GM21529 (cell line): ENCODE measurements at regions not wholly inside any gene's neighbourhood (a gene's known extent, or its start where the extent isn't known, plus 50 kb on each side); places are given as distances from the start of the nearest gene placed in this dataset.
"Not testable (repeated sequence)": the region's sequence is repeated elsewhere in the genome, so short reads cannot be mapped to it uniquely, and the experiment has no call there.

Experiments
- ATAC-seq: cut with Tn5 transposase; IDR thresholded peaks from one replicate; pipeline ENCODE4 v1.9.1; 2021; ENCODE audit not compliant: unreplicated experiment

DNA sequence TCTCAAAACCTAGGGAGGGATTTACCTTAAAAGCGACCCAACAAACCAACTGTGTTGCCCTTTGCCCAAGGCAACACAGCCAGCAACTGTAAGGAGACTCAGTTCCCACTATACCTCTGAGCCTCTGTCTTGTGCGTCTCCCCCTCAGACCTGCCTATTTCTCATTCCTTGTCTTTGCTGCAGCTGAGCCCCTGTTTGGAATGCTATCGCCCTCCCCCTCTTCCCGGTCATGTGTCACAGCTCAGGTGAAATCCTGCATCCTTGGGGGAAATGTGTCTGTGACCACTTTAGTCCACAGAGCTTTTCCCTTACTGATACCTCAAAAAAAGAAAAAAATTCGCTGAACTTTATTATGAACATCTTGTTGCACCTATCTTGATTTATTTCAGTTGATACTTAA lies 52.0 kb upstream of the LRIG1 start:
- no peak for ATAC-seq

DNA sequence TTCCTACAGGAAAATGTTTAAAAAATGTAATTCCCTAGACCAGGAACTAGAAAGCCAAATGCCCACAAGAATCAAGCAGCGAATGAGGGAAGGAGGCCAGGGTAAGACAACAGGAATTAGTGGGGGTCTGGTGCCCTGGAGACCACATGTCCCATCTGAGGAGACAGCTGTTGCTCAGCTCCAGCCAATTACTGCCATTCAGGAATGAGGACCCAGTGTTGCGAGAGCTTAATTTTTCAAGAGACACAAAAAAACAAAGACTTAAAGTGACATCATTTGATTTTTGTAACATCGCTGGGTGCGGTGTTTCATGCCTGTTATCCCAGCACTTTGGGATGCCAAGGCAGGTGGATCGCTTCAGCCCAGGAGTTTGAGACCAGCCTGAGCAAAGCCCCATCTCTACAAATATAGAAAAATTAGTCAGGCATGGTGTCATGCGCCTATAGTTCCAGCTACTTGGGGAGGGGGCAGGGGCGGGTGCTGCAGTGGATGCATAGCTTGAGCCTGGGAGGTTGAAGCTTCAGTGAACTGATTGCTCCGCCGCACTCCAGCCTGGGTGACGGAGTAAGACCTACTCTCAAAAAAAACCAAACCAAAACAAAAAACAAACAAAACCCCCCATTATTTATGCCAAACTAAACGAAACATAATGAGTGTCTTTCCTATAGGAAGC lies 52.8 kb upstream of the LRIG1 start:
- ATAC-seq, result no peak

DNA sequence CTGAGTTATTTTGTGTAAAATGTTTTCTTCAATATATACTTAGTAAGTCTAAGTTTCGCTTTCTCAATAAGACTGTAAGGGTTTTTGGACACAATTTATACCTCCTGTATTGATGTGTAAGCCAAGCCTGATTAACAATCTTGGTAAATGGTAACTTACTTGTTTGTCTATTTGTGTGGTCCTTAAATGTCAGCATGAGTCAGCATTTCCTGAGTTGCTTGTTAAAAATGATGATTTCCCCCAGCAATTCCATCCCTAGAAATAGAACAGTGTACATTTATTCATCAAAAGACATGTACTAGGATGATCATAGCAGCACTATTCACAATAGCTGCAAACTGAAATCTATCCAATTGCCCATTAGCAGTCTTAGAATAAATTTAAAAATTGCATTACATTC lies 53.4 kb upstream of the LRIG1 start:
- ATAC-seq, result no peak

DNA sequence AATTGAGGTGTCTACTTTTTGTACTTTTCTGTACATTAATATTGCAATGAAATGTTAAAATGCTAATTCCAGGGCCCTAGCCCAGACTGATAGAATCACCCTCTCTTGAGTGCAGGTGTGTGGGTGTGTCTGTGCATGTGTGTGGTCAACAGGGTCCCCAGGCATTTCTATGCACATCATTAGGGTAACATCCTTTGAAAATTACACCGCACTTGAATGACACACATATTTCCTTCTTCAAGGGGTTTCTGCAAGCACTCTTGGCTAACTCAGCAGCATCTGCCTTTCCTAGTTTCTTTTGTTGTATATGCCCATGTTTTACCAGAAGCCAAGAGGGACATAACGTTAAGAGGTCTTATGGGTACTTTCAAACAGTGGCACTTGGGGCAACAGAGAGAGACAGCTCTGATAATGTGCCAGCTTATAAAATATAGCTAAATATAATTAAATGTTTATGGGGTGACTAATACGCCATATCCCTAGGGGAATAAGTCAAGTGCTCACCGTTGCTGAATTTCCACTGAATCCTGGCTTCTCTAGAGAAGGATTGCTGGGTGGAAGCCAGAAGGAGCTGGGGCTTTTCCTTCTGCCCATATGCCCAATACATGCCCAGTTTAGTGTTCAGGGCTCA lies 54.5 kb upstream of the LRIG1 start:
- ATAC-seq, result no peak

DNA sequence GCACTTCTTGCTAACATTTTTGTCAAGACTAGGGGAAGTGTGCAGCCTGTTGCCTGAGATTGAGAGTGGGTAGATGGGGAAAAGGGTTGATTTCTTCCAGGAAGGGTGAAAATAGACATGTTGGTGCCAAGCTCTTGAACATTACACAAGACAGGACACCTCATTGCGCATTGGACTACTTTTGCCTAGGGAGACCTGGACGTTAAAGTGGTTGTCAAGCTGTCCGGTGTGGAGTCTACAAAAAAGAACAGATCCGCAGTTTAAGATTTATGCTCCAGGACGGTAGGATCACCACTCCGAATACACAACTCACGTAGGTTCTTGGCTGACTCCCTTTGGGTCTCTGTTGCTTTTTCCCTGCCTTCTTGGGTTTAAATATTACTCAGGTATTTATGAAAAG lies 56.3 kb upstream of the LRIG1 start:
- ATAC-seq, result no peak

DNA sequence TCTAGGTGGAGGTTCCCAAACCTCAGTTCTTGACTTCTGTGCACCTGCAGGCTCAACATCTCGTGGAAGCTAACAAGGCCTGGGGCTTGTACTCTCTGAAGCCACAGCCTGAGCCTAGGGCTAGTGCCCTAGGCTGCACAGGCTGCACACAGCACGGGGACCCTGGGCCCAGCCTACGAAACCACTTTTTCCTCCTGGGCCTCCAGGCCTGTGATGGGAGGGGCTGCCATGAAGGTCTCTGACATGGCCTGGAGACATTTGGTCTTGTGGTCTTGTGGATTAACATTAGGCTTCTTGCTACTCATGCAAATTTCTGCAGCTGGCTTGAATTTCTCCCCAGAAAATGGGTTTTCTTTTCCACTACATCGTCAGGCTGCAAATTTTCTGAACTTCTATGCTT lies 59.1 kb upstream of the LRIG1 start:
- ATAC-seq, result not testable (repeated sequence)

DNA sequence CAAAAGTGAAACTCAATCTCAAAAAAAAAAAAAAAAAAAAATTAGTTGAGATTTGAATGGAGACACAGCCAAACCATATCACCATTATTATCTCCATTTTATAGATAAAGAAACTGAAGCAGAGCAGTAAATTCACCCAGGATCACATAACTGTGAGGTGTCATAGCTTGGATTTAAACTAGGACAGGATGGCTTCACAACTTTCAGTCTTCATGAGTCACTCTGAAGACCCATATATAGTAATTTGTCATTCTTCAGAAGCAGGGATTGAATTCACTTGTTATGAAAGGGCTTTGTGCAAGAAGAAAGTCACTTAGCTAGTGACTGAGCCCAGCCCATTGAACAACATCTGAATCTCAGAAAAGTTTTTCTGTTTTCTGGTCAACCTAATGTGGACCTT lies 60.5 kb upstream of the LRIG1 start:
- no peak for ATAC-seq

DNA sequence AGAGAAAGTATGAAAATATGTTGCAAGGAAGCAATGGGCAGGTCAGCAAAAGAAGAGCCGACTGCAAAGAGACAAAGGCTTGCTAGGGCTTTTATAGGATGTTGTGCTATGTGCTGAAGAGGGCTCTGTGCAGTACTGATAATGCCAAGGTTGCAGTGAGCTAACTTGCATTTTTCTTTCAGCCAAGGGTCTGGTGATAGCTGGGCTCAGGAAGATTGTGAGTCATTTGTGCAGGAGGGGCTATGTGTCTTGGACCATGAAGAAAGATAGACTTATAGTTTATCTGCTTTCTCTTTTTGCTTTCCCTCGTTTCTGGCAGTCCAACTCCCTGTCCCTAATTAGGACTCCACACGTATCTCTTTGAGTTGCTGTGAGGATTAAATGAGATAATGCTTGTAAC lies 64.5 kb upstream of the LRIG1 start:
- no peak for ATAC-seq

DNA sequence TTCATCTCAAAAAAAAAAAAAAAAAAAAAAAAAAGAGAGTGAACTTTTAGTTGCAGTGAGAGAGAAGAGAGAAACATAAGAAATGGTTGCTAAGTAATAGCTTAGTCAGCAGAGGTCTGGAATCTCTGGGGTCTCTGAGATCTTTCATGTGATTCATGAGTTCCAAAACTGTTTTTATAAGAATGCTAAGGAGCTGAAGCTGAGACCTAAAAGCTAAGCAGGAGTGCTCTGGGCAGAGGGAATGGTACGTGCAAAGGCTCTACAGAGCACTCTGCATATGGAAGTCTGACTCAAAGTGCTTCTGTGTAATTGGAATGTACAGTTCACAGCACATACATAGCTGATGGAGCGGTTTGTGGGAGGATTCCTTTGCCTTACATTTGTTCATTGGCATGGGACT lies 66.3 kb upstream of the LRIG1 start:
- ATAC-seq, result no peak

DNA sequence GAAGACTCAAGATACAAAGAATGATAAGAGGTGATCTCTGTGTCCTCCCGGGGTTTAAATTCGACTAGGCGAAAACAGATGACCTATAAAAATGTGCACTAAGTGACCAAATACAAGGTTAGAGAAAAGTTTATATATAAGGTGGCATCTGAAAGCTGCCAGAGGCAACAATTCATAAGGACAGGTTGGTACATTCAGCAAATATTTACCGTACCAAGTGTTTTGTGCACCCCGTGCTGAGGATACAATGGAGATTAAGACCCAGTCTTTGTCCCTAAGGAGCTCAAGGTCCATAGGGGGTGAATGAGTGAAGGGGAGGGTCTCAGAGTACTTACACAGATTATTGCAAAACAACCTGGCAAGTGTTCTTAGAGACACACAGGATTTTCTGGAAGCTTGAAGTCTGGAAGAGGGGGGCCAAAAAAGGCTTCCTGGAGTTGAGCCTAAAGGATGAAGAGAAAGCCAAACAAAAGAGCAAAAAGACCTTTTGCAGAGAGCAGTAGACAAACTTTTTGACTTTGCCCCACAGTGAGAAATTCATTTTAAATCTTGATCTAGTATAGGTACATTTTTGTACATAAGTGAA lies 71.4 kb upstream of the LRIG1 start:
- no peak for ATAC-seq

DNA sequence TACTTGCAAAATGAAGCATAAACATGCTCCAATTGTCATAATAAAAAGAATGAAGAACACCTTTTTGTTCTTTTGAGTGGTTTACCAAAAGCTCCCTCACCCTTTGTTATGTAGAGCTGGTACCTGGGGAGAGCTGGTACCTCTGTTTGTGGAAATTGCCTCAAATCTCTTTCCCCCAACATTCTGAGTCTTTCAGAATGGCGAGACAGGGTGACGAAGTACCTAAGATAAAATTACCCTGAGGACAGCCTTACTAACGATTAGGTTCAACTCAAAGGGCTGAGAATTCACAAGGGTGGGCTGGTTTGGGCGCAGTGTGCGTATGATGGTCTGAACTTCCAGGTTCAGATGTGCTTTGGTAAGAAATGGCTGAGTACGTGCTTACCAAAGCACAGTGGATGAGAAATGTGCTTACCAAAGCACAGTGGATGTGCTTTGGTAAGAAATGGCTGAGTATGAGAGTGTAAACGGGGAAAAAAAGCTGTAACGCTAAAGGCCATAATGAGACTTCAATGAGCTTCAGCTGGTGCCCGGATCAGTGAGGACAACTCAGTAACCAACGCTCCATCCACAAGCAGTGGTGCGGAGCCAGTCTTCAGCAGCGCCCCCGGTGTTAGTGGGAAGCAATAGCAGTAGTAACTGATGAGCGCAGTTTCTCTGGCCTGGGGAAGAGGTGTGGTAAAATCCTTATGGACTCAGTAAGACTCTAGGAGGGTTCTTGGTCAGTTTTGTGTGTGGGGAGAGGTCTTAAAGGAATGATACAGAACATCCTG lies 72.3 kb upstream of the LRIG1 start:
- ATAC-seq, result peak; percentile 92

DNA sequence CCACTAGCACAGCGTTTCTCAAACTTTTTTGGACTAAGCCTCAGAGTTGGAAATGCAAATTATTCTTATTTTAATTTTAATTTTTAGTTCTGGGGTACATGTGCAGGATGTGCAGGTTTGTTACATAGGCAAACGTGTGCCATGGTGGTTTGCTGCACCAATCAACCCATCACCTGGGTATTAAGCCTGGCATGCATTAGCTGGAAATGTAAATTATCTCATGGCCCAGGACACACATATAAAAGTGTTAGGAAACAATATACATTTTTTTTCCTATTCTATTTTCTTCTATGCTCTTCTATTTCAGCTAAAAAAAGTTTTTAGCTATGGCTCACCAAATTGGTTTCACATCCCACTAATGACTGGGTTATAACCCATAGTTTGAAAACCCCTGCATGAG lies 73.3 kb upstream of the LRIG1 start:
- no peak for ATAC-seq

DNA sequence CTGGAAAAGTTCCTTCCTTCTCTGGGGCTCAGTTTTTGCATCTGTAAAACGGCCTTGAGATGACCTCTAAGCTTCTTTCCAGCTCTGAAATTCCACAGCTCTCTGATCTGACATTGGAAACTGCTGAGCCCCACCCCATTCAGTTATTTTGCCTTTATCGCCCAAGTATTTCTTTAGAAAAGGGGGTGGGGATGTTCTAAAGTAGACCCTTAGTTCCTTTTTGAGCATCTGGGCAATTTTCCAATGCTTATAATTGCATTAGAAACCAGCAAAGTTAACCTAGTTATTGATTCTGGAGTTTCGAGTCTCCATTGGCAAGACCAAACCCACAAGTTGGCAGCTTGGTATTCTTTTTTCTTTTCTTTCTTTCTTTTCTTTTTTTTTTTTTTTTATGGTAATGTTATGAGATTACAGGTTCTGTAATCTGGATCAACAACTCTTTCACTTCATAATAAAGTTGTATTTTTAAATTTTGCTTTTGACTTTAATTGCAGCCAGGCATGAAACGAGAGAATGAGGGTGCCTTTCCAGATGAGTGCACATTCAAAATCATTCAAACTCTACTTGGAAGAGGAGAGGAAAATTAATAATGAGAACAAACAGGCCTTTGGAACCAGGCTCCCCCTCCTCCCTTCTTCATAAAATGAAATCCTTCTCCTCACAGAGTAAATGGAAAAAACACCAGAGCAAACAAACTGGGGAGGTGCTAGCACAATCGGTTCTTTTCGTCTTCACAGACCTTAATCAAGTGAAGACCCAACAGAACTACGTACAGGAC lies 76.8 kb upstream of the LRIG1 start:
- ATAC-seq, result no peak

DNA sequence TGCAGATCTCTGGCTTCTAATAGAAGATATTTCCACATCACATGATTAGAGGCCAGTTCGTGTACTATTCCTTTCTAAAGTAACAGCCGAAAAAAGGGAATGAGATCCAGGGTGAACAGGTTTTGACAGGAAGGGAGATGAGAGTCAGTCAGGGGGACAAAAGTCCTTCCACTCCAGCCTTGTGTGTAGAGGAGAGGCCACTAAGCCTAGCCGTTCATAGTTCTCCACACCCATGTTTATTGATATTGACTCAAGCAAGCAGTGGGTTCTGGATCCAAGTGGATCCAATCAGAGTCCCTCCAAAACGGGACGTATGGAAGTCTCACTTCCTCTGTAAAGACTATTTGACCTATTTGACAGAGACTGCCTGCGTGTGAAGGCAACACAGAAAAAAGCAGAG lies 80.4 kb upstream of the LRIG1 start:
- ATAC-seq, result no peak

DNA sequence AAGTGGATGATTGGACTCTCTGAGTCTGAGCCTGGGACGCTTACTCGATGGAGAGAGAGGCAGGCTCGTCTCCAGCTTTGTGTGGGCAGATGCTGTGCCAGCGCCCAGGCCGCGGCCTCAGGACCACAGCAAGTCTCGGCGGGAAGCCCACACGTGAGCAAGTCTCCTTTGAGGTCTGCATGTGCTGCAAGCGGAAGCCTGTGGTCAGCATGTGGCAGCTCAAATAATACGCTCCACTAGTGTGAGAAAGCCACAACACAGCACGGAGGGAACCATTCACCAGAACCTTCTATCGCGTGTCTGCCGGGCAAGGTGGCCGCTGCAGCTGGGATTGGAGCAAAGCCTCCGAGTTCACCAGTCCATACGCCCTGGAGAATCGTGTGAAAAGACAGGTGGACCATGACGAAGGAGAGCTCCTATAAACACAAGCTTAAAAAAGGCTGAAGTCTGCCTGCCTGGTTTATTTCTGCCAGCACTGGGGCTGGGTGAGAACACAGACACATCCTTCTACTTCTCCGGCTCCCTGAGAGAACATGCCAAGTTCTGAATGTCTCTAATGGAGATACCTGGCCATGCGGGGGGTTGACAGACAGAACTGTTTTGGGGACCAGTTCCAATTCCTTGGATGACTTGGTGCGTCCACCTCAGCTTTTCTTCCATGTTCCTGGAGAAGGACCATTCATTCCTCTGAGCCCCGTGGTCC lies 82.0 kb upstream of the LRIG1 start:
- ATAC-seq, result peak; percentile 88

DNA sequence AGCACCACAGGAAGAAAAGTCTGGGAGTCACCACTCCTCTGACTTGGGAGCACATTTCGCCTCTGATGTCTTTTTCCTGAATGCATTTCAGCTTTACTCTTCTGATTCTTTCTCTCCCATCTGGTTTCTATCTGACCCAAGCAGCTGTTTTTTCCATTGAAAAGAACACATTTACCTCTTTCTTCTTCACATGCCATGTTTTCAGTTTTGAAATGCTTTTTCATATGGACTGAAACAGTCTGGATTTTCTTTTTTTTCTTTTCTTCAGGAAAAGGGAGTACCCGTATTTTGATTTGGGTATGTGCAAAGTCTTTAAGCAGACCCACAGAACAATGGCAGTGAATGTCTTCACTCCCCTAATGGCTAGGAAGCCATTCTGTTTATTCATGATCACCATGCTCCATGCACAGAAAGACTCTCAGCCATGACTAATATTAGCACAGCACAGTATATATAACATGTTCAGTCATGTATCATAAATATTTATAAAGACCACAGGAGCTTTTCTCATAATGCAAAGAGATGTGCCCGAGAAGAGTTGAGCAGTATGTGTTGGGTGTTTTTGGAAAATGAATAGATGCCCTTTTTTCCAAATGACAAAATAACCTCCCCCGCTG lies 82.7 kb upstream of the LRIG1 start:
- no peak for ATAC-seq

DNA sequence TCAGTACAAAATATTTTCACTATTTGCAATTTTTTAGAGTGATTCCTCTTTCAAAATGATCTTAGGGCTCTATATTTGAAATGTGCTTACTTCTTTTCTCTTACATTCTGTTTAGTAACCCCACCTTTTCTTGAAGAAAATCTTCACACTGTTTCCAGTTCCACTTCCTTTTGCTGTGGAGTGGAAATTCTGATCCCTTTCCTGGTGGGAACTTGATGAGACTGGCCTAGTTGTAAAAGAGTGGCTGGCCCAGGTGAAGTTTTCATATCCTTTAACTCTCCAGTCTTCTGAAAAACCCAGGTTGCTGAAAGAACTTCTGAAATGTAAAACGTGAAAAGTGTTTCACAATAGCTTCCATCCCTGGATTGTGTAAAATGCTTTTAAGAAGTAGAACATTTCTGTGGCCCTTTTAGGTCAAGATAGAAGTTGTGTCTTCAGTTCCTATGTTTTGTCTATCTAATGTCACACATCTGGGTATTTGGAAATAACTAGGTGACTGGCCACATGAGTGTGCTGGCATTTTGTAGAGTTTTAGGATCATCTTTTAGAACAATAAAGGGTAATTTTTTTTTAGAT lies 84.8 kb upstream of the LRIG1 start:
- ATAC-seq, result no peak

DNA sequence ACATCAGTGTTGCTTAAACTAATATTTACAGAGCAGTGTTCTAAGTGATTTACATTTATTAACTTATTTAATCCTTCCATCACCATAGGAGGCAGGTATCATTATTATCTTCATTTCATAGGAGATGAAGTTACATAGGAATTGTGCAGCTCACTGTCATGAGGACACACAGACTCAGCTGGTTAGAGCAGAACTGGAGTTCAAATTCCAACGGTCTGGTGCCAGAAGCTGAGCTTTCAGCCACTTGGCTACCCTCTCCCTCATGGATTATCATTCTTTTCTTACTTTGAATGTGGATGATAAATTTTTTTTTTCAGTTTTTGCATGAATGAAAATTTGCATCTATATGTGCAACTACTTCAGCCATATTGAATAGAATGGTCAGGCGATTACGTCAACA lies 86.0 kb upstream of the LRIG1 start:
- ATAC-seq, result no peak

DNA sequence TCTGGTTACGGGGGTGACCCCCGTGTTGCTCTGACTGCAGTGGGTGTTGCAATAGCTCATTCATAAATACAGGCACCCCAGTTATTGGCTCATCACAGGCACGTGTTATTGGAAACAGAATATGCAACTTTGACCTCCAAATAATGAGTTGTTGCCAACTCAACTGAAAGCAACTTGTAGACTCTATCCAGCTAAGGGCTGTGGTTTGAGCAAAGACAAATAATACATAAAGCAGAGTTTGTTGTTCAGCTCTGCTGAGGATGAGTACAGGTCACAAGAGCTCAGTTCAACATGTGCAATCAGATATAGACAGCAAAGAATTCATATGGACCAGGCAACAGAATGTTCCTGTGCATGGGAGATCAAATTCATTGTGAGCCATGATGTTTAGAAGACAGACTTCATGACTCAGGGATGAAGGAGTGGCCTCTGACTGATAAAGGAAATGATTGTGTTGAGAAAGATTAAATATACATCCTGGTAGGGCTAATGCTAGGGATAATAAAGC lies 87.6 kb upstream of the LRIG1 start:
- ATAC-seq, result no peak
